AG09309 (cell line): ENCODE measurements at regions not wholly inside any gene's neighbourhood (a gene's known extent, or its start where the extent isn't known, plus 50 kb on each side); places are given as distances from the start of the nearest gene placed in this dataset.
A peak's percentile ranks its signal among the peaks of the same experiment; 100 is the strongest.

Source experiments
- DNase-seq: peaks from one replicate; pipeline ENCODE4 v3.0.0-alpha.2; 2010; ENCODE audit warnings: low read depth
- H3K4me3 ChIP-seq: 2 replicates; pipeline ENCODE4 v1.5.1; 2011; ENCODE audit warnings: mild to moderate bottlenecking, low read depth, low read length, moderate library complexity; ENCODE audit not compliant: control insufficient read depth
- CTCF ChIP-seq: IDR thresholded peaks from 2 replicates; pipeline ENCODE4 v1.5.1; 2011; ENCODE audit warnings: mild to moderate bottlenecking, low read depth, low read length, inconsistent platforms; ENCODE audit not compliant: insufficient read depth, control insufficient read depth; ENCODE audit errors: missing control alignments

- H3K4me3 ChIP-seq, result no peak overlapping the region
- no peak for TF ChIP-seq CTCF
- no peak for DNase-seq
These were observed 76.2 kb upstream of the POU2AF2 start for GRCh38 chr11:111169367-111169766.

GRCh38 chr11:111168871-111169270 is 76.7 kb upstream of the POU2AF2 start:
- no peak overlapping the region for H3K4me3 ChIP-seq
- TF ChIP-seq CTCF, result no peak
- DNase-seq, result no peak

- no peak for DNase-seq
- no peak for TF ChIP-seq CTCF
- H3K4me3 ChIP-seq, result no peak overlapping the region
These were observed 77.9 kb upstream of the POU2AF2 start for GRCh38 chr11:111167666-111168065.

GRCh38 chr11:111166598-111166997 is 78.9 kb upstream of the POU2AF2 start:
- no peak for TF ChIP-seq CTCF
- H3K4me3 ChIP-seq, result no peak overlapping the region
- no peak for DNase-seq

GRCh38 chr11:111162305-111162704 is 83.2 kb upstream of the POU2AF2 start:
- no peak for DNase-seq
- H3K4me3 ChIP-seq, result no peak overlapping the region
- peak; percentile 2 for TF ChIP-seq CTCF

GRCh38 chr11:111157571-111157970 is 88.0 kb upstream of the POU2AF2 start:
- no peak overlapping the region for H3K4me3 ChIP-seq
- no peak for TF ChIP-seq CTCF
- DNase-seq, result no peak

GRCh38 chr11:111155021-111155420 is 90.5 kb upstream of the POU2AF2 start:
- no peak for DNase-seq
- TF ChIP-seq CTCF, result no peak
- H3K4me3 ChIP-seq, result no peak overlapping the region
